Body of pancreas (tissue), 4 donors: ENCODE measurements at regions not wholly inside any gene's neighbourhood (a gene's known extent, or its start where the extent isn't known, plus 50 kb on each side); places are given as distances from the start of the nearest gene placed in this dataset.

Experiments
- ATAC-seq: fragments of 150-250 bp; one replicate; pipeline ENCODE4 v1.9.1; 2016
- DNase-seq, 4 donors: peaks; one replicate each; pipeline ENCODE4 v3.0.0-alpha.2; 2019
- H3K27ac ChIP-seq, 4 donors: fragments of 200-600 bp; sonication (generic); 1 replicate in 3 of 4; 2 replicates in 1 of 4; pipeline versions ENCODE4 v1.5.1 to v1.6.1; 2016 to 2019; ENCODE audit warnings: mild to moderate bottlenecking in 1 of 4, mixed read lengths in 1 of 4, moderate library complexity in 1 of 4
- H3K27me3 ChIP-seq, 2 donors: fragments of 200-600 bp; sonication (generic); one replicate each; pipeline ENCODE4 v1.6.0; 2016; ENCODE audit warnings: mild to moderate bottlenecking in 1 of 2
- H3K36me3 ChIP-seq, 2 donors: fragments of 200-600 bp; sonication (generic); replicated peaks in 1 of 2; 2 replicates each; pipeline ENCODE4 v1.5.1; 2016; ENCODE audit warnings: low read depth in 2 of 2; ENCODE audit not compliant: insufficient read depth in 1 of 2
- H3K4me1 ChIP-seq: fragments of 200-600 bp; sonication (generic); one replicate; pipeline ENCODE4 v1.6.0; 2016
- H3K4me3 ChIP-seq, 2 donors: fragments of 200-600 bp; sonication (generic); 1 replicate in 1 of 2; 2 replicates in 1 of 2; pipeline ENCODE4 v1.5.1; 2016 to 2019
- H3K9me3 ChIP-seq, 3 donors: fragments of 200-600 bp; sonication (generic); 1 replicate in 2 of 3; 2 replicates in 1 of 3; pipeline ENCODE4 v1.5.1; 2016
- POLR2A ChIP-seq, 3 donors: fragments of 450-650 bp; IDR thresholded peaks; one replicate each; pipeline ENCODE4 v1.6.1; 2016; ENCODE audit warnings: antibody characterized with exemption in 3 of 3, mild to moderate bottlenecking in 2 of 3
- WGBS, 2 donors: methylation state at CpG; one replicate each; pipeline ENCODE4 v1.1.5; 2017; 5-methylcytosine and 5-hydroxymethylcytosine counted together
- intact Hi-C: fragments of 100-400 bp; cut with DNase I; formaldehyde crosslinking; loops from one replicate; pipeline ENCODE4 v1.15.1; 2023
- TF ChIP-seq, protein P1 (sequence below), 7 experiments: fragments of 450-650 bp in 4 of 7; fragments of 200-600 bp in 3 of 7; sonication (generic) in 3 of 7; IDR thresholded peaks; one replicate each; pipeline ENCODE4 v1.5.1; 2016 to 2019; ENCODE audit warnings: antibody characterized with exemption in 7 of 7

DNA sequence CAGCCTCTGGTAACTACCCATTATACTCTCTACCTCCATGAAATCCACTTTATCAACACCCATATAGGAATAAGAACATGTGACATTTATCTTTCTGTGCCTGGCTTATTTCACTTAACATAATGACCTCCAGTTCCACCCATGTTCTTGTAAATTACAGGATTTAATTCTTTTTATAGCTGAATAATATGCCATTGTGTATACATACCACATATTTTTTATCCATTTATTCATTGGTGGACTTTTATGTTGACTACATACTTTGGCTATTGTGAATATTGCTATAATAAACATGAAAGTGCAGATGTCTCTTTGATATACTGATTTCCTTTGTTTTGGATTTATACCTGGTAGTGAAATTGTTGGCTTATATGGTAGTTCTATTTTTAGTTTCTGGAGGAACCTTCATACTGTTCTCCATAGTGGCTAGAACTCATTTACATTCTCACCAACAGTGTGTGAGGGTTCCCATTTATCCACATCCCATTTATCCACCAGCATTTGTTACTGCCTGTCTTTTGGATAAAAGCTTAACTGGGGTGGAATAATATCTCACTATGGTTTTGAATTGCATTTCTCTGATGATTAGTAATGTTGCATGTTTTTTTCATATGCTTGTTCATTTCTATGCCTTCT is 473.4 kb downstream of the TBL1XR1 start:
- TF ChIP-seq, protein P1, sequence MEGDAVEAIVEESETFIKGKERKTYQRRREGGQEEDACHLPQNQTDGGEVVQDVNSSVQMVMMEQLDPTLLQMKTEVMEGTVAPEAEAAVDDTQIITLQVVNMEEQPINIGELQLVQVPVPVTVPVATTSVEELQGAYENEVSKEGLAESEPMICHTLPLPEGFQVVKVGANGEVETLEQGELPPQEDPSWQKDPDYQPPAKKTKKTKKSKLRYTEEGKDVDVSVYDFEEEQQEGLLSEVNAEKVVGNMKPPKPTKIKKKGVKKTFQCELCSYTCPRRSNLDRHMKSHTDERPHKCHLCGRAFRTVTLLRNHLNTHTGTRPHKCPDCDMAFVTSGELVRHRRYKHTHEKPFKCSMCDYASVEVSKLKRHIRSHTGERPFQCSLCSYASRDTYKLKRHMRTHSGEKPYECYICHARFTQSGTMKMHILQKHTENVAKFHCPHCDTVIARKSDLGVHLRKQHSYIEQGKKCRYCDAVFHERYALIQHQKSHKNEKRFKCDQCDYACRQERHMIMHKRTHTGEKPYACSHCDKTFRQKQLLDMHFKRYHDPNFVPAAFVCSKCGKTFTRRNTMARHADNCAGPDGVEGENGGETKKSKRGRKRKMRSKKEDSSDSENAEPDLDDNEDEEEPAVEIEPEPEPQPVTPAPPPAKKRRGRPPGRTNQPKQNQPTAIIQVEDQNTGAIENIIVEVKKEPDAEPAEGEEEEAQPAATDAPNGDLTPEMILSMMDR (IDR thresholded peaks at IDR 0.05): no peak
- TF ChIP-seq POLR2A (IDR thresholded peaks at IDR 0.05): no peak
- Histone ChIP-seq H3K27ac (no peak overlapping the region), H3K36me3 (no peaks in the 10 kb centered on the region), H3K27me3 (no peaks in the 10 kb centered on the region), H3K9me3 (peaks cover 0 to 3% (median 0%) of the 10 kb centered on the region in 3 donors), H3K4me1 (no peaks in the 10 kb centered on the region), H3K4me3 (no peak overlapping the region)
- DNase-seq: no peak
- intact Hi-C loops: no loop called here
- no peak for ATAC-seq

DNA sequence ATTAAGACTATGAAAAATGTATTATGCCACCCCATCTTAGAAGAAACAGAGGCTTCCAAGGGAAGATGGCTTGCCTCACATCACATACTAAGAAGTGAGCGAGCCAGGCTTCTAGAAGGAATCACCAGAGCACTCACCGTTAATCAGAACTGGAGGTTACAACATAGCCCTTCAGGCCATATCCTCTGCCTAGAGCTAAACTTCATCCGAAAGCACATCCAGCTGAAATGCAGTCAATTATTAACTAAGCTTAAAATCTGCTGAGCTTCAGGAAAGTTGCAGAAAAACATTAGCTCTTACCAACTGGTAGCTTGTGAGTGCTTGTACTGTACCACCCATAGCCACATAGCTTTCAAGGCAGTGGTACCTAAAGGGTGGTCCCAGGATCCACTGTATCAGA is 483.2 kb downstream of the TBL1XR1 start:
- H3K27ac ChIP-seq: no peak overlapping the region
- DNase-seq: peak in 1 of 4 donors; percentile 2
- intact Hi-C loops: no loop called here
- no peak for TF ChIP-seq POLR2A (IDR thresholded peaks at IDR 0.05)
- TF ChIP-seq, protein P1 (IDR thresholded peaks at IDR 0.05): no peak
- no peaks in the 10 kb centered on the region for H3K4me1 ChIP-seq
- H3K27me3 ChIP-seq: no peaks in the 10 kb centered on the region
- no peak overlapping the region for H3K4me3 ChIP-seq
- no peaks in the 10 kb centered on the region for H3K36me3 ChIP-seq
- WGBS, 2 donors: 26 to 33% methylated on average over 3 of the region's 3 CpGs
- no peaks in the 10 kb centered on the region for H3K9me3 ChIP-seq
- no peak for ATAC-seq

DNA sequence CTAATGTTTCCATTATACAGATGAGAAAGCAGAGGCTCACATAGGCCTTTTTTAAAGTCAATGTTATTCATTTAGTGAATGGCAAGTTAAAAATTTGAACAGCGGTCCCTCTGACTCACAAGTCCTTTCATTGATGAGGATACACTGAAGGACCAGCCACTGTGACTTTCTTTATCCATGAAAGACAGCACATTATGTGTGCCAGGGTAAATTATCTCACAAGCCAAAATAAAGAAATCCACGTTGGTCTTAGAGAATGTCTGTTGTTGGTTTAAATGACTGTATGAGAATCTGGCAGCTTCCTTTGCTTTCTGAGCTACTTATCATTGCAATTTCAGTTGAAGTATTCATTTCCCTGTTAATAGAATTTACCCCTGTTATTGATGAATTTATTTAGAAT is 485.1 kb downstream of the TBL1XR1 start:
- WGBS, 2 donors: 51 to 55% methylated on average over 2 of the region's 2 CpGs
- Histone ChIP-seq H3K36me3 (no peaks in the 10 kb centered on the region), H3K9me3 (no peaks in the 10 kb centered on the region), H3K27me3 (no peaks in the 10 kb centered on the region), H3K4me3 (no peak overlapping the region), H3K4me1 (no peaks in the 10 kb centered on the region), H3K27ac (no peak overlapping the region)
- no peak for TF ChIP-seq POLR2A (IDR thresholded peaks at IDR 0.05)
- TF ChIP-seq, protein P1 (IDR thresholded peaks at IDR 0.05): no peak
- no peak for DNase-seq
- no peak for ATAC-seq
- intact Hi-C loops: no loop called here

DNA sequence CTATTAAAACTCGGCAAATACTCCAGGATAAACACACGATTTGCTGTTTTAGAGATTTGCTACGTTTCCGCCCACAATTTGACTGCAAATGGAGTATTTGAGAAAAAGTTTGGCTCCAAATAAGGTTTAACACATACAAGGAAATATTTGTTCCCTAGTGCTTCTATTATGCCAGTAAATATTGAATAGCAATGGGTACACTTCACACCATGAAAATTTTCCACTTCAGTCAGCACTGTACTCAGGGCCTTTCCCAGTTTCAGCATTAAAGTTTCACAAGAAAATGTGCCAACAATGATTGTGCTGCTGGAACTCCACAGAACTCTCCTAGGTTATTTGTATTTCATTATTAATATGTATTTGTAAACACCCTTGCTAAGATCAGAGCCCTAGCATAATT is 498.0 kb downstream of the TBL1XR1 start:
- H3K36me3 ChIP-seq: no peaks in the 10 kb centered on the region
- ATAC-seq (no peak), DNase-seq (no peak)
- no peaks in the 10 kb centered on the region for H3K9me3 ChIP-seq
- H3K27ac ChIP-seq: no peak overlapping the region
- peaks cover 20% of the 10 kb centered on the region for H3K4me1 ChIP-seq
- intact Hi-C loops: no loop called here
- 69 to 71% methylated on average over 4 of the region's 4 CpGs for whole genome bisulfite sequencing, 2 donors
- H3K4me3 ChIP-seq: no peak overlapping the region
- H3K27me3 ChIP-seq: no peaks in the 10 kb centered on the region
- TF ChIP-seq, protein P1 (IDR thresholded peaks at IDR 0.05): no peak
- TF ChIP-seq POLR2A (IDR thresholded peaks at IDR 0.05): no peak

DNA sequence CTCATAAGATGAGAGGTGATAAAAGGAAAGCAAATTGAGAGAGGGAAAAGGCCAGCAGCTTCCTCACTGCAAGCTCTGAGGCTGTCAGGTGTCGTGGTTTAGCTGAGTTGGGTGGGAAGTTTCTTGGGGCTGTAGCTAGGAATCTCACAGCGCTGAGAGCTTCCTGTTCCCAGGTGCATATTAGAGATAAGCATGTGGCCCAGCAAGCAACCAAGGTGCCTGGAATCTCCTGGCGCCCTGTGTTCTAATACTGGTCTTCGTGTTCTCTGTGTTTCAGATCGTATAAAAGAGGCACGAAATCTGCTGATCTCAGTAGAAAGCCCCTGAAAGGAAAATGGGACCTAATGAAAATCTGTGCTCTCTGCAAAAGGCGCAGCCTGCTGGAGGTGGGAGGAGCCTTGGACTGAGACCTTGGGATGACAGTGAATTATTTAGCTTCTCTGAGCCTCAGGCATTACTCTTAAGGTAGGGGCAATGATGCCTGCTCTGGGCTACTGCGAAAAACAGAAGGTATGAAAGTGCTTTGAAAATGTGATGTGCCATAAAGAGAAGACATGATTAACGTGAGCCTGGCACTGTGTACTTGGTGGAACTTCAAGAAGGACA is 499.9 kb downstream of the TBL1XR1 start:
- Histone ChIP-seq H3K36me3 (no peaks in the 10 kb centered on the region), H3K27me3 (no peaks in the 10 kb centered on the region), H3K27ac (peak overlapping the region; percentile 11 to 61 (median 58)), H3K9me3 (no peaks in the 10 kb centered on the region), H3K4me3 (no peak overlapping the region), H3K4me1 (peaks cover 20% of the 10 kb centered on the region)
- peak; percentile 20 to 65 (median 45) for DNase-seq
- ATAC-seq: peak; percentile 69
- TF ChIP-seq, protein P1 (IDR thresholded peaks at IDR 0.05): no peak
- TF ChIP-seq POLR2A (IDR thresholded peaks at IDR 0.05): no peak
- 24 to 30% methylated on average over 9 of the region's 9 CpGs for WGBS, 2 donors
- intact Hi-C loops: no loop called here
